Sciatic nerve (tissue), 2 donors: ENCODE measurements at regions not wholly inside any gene's neighbourhood (a gene's known extent, or its start where the extent isn't known, plus 50 kb on each side); places are given as distances from the start of the nearest gene placed in this dataset.
"Not testable (repeated sequence)": the region's sequence is repeated elsewhere in the genome, so short reads cannot be mapped to it uniquely, and the experiment has no call there.

Experiments
- ATAC-seq: fragments of 200-7000 bp; cut with Tn5 transposase; one replicate; pipeline ENCODE4 v1.9.1; 2020; ENCODE audit warnings: mild to moderate bottlenecking, moderate library complexity
- DNase-seq: peaks from one replicate; pipeline ENCODE4 v3.0.0-alpha.2; 2020; ENCODE audit warnings: low spot score
- intact Hi-C: fragments of 100-400 bp; cut with DNase I; formaldehyde crosslinking; loops from one replicate; pipeline ENCODE4 v1.14.2; 2022
- donor health status: DM: no; HTN: no; CAD: no.
- donor health status: DM: no; HTN: no; CAD: no.

- ATAC-seq (no peak), DNase-seq (no peak)
- intact Hi-C loops, result no loop called here
Measured at GRCh38 chr12:59517522-59517921, 78.3 kb upstream of the SLC16A7 start.

- no peak for ATAC-seq
- no peak for DNase-seq
Measured at GRCh38 chr12:59500915-59501314, 94.9 kb upstream of the SLC16A7 start.

GRCh38 chr12:59500335-59500734 lies 95.5 kb upstream of the SLC16A7 start:
- ATAC-seq (no peak), DNase-seq (no peak)
- intact Hi-C loops, result no loop called here

More at GRCh38 chr12:59500915-59501314, 94.9 kb upstream of the SLC16A7 start:
- intact Hi-C loops, result no loop called here

- DNase-seq (no peak), ATAC-seq (no peak)
- intact Hi-C loops, result no loop called here
Measured at GRCh38 chr12:59499774-59500173, 96.1 kb upstream of the SLC16A7 start.

- intact Hi-C loops, result no loop called here
- ATAC-seq (no peak), DNase-seq (no peak)
Measured at GRCh38 chr12:59494617-59495016, 101.2 kb upstream of the SLC16A7 start.

GRCh38 chr12:59491877-59492276 lies 104.0 kb upstream of the SLC16A7 start:
- ATAC-seq, result no peak
- DNase-seq, result no peak
- intact Hi-C loops, result no loop called here

GRCh38 chr12:59486827-59487226 lies 109.0 kb upstream of the SLC16A7 start:
- ATAC-seq (no peak), DNase-seq (no peak)
- intact Hi-C loops, result no loop called here

- ATAC-seq (no peak), DNase-seq (no peak)
- intact Hi-C loops, result no loop called here
Measured at GRCh38 chr12:59484575-59484974, 111.3 kb upstream of the SLC16A7 start.

GRCh38 chr12:59474236-59474635 lies 121.6 kb upstream of the SLC16A7 start:
- ATAC-seq, DNase-seq, intact Hi-C loops: not testable (repeated sequence)

- intact Hi-C loops, result no loop called here
- ATAC-seq, result no peak
- no peak for DNase-seq
Measured at GRCh38 chr12:59472273-59472672, 123.6 kb upstream of the SLC16A7 start.

- intact Hi-C loops, result no loop called here
- DNase-seq, result no peak
- no peak for ATAC-seq
Measured at GRCh38 chr12:59459966-59460660, 135.7 kb upstream of the SLC16A7 start.

GRCh38 chr12:59453475-59453874 lies 142.4 kb upstream of the SLC16A7 start:
- intact Hi-C loops, result loop anchor here (5.0 kb wide), 1 partner anchor 569 kb away; no protein-coding TSS in a partner anchor
- ATAC-seq (no peak), DNase-seq (no peak)

GRCh38 chr12:59452746-59453145 lies 143.1 kb upstream of the SLC16A7 start:
- intact Hi-C loops, result loop anchor here (5.0 kb wide), 1 partner anchor 570 kb away; no protein-coding TSS in a partner anchor
- DNase-seq (no peak), ATAC-seq (peak; percentile 74)

- ATAC-seq, result peak; percentile 72
- intact Hi-C loops, result loop anchor here (5.0 kb wide), 1 partner anchor 570 kb away; no protein-coding TSS in a partner anchor
- DNase-seq, result no peak
Measured at GRCh38 chr12:59452259-59452658, 143.6 kb upstream of the SLC16A7 start.

GRCh38 chr12:59446116-59446515 lies 149.7 kb upstream of the SLC16A7 start:
- DNase-seq (no peak), ATAC-seq (no peak)
- intact Hi-C loops, result no loop called here

- intact Hi-C loops, result no loop called here
- DNase-seq (no peak), ATAC-seq (no peak)
Measured at GRCh38 chr12:59444932-59445331, 150.9 kb upstream of the SLC16A7 start.

GRCh38 chr12:59432057-59432456 lies 163.8 kb upstream of the SLC16A7 start:
- intact Hi-C loops, result no loop called here
- ATAC-seq (no peak), DNase-seq (no peak)

GRCh38 chr12:59431266-59431665 lies 164.6 kb upstream of the SLC16A7 start:
- ATAC-seq, result no peak
- no peak for DNase-seq
- intact Hi-C loops, result no loop called here

GRCh38 chr12:59429766-59430165 lies 166.1 kb upstream of the SLC16A7 start:
- intact Hi-C loops, result no loop called here
- DNase-seq, result no peak
- no peak for ATAC-seq

GRCh38 chr12:59425798-59426197 lies 170.0 kb upstream of the SLC16A7 start:
- peak; percentile 79 for ATAC-seq
- no peak for DNase-seq
- intact Hi-C loops, result no loop called here

- DNase-seq, ATAC-seq, intact Hi-C loops: not testable (repeated sequence)
Measured at GRCh38 chr12:59424666-59425065, 171.2 kb upstream of the SLC16A7 start.
